ENCODE measurements at regions not wholly inside any gene's neighbourhood (a gene's known extent, or its start where the extent isn't known, plus 50 kb on each side); places are given as distances from the start of the nearest gene placed in this dataset.
A peak's percentile ranks its signal among the peaks of the same experiment; 100 is the strongest.

DNA sequence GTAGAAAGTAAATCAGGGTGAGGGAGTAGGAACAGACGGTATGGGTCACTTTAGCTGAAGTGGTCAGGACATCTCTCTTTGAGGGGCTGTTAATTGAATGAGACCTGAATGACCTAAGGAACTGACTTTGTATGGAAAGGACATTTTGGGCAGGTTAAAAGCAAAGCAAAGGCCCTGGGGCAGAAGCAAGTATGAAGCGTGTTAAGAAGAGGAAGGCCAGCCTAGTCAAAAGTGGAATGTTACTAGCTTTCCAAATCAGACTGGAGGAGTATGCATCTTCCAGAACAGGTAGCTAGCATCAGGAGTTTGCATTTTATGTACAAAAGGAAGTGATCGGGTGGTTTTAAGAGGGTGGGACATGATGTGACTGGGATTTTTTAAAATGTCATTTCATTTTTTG, 70.9 kb upstream of the PCGF5 start:
- DNase-seq: no peak

DNA sequence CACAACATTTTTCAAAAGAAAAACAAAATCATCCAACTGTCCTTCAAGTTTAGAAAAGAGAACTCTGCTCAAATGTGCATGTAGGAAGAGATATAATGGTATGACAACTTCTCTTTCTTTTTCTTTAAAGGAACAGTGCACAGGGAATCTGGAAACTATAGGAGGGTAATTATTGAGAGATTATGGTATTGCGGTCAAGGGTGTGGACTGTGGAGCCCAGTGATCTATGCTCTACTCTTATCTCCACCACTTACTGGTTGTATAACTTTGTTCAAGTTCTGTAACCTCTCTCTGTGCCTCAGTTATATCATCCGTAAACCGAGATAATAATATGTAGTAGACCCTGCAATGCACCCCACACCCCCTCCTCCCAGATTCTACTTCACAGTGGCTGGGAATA, 69.8 kb upstream of the PCGF5 start:
- DNase-seq: no peak

DNA sequence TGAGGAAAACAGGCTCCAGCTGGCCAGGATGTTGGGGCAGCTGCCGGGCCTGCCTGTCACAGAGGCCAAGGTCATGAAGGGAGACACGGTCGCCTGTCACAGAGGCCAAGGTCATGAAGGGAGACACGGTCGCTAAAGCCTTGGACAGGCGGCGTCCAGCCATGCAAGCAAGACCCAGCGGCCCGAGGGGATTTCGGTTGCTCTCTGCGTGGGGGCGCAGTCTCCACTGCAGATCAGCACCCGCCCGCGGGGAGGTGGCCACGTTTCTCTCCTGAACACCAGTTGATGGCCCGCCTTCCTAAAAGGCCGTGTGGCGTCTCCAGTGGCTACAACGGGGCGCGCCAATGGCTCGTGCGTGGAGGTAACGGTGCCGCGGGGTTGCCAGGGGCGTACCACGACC, 67.0 kb upstream of the PCGF5 start:
- DNase-seq: no peak

DNA sequence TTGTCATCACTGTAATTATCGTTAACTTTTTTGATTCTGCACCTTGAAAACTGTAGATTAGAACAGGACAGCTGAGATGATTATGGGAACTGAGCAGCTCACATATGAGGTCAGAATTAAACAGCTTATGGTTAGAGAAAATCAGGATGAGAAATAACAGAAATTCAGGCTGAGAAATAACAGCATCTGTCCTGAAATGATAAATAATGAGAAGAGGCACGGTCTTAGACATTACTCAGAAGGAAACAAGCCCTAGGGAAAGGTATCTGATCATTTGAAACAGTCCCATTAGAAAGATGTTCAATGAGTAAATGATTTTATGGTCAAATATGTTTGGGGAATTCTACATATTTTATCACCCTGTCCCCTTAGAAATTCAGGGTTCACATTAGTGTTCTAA, 65.6 kb upstream of the PCGF5 start:
- DNase-seq: no peak

DNA sequence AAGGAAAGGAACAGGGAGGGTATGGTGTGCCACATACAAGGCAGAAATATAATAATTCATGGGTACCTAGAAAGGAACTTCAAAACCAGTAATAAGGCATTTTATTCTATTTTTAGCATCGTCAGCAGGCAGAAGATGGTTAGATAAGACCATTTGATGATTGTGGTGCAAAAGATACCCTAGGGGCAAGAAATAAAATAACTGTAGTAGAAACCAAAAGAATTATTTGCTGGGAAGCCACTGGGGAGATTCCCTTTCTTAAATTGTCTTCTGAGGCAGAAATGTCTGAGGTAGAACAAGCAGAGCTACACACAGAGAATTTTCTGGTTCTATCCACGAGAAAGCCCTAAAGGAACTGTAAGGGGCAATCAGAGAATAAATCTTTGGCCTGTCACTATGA, 64.3 kb upstream of the PCGF5 start:
- DNase-seq: no peak

DNA sequence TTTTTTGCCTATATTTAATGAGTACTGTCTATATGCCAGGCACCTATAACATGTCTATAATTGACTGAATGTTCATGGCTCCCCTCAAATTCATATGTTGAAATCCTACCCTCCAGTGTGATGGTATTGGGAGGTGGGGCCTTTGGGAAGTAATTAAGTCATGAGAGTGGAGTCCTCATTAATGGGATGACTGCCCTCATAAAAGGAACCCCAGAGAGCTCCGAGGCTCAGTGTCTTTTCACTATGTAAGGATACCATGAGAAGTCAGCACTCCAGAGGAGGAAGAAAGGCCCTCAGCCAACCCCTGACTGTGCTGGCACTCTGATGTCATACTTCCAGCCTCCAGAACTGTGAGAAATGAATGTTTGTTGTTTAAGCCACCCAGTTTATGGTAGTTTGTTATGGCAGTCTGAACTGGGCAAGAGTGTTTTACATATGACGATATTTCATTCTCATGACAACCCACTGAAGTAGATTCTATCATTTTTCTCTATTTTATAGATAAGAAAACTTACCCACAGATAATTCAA, 61.1 kb upstream of the PCGF5 start:
- DNase-seq: no peak

DNA sequence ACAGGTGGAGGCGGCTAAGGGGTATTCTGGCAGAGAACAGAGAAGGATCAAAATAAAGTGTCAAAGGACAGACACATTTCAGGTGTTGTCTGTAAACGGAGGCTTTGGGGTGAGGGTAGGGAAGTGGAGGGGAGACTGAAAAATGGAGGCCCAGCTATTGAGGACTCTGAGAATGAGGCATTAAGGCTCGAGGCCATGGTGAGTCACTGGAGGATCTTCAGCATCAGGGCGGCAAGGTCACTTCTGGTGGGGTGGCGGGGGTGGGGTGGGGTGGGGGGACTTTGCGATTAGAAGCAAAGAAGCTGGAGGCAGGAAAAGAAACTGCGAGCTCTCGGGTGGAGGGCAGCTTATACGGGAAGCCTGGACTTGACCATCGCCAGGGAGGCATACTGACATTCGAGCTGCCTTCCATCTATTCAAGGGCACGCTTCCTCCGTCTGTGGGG, 58.4 kb upstream of the PCGF5 start:
- peak; percentile 7 for DNase-seq

DNA sequence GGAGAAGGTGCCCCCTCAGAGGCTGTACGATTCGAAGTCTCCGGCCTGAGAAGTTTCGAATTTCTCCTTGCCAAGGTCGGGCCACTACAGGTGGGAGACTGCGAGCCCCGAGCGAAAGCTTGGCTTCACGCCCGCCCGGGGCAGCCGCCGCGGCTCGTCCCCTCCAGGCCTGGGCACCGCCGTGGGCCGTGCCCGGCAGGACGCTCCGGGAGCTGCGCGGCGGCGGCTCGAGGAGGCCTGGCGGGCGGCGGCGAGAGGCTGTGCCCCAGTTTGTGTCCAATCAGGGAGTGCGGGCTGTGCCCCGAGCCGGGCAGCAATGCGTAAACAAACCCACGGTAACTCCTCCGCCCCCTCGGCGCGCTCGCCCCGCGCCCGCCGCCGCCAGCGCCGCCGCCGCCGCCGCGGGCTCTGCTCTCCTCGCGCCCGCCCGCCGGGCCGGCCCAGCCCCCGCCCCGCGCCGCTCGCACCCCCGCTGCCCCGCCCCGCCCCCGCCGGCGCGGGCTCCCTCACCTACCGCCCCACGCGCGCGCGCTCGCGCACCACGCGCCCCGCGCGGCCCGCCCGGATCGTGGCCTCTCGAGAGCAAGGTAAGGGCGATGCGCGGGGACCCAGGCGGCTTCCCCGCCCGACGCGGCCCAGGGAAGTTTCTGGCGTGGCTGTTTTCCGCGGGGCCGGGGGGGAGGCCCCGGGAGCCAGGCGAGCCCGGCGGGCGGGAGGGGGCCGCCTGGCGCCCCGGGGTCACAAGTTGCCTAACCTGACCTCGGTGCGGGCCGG, 57.8 kb upstream of the PCGF5 start:
- DNase-seq: peak; percentile 41

DNA sequence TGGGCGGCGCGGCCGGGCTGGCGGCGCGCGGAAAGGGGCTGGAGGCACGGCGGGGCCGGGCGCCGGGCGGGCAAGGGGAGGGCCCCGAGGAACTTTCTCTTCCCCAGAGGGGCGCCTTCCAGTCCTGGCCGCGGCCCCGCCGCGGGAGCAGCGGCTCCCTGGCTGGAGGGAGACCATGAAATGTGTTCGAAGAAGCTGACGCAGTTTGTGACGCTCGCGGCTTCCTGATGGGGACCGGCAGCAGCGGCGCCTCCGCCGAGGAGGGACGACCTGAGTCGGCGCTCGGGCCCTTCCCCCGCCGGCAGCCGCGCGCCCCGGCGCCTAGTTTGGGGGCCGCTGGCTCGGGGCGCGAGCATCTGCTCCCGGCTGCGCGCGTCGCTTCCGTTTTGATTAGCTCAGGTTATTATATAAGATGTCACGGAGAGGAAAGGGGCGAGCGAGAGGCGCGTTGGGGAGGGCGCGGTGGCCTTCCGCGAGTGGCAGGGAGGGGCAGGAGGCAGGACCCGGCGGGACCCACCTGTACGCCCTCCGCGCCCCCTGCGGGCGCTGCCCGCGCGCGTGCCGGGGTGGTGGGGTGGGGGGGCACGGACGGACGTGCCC, 57.1 kb upstream of the PCGF5 start:
- peak; percentile 63 for DNase-seq

DNA sequence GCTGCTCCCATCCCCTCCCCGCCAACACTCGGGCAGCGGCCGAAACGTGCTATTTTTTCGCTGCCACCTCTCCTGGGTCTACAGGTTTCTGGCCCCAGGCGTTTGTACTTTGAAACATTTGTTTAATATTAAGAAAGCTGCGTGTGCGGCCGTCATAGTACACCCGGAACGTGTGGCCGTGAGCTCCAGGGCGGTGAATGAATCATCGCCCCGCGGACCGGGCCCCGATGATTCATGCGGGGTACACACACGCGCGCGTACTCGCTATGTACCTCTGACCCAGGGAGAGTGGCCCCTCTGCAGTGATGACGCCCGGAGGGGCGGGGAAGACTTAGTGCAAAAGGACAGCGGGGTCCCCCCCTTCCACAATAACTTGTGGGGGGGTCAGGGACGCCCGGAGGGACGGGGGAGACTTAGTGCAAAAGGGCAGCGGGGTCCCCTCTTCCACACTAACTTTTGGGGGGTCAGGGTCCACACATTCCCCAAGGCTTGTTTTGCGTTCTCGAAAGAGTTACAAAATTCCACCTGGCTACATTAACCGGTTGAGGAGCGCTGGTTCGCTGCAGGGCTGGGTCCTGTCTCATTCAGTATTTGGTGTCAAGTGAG, 56.5 kb upstream of the PCGF5 start:
- peak; percentile 75 for DNase-seq

DNA sequence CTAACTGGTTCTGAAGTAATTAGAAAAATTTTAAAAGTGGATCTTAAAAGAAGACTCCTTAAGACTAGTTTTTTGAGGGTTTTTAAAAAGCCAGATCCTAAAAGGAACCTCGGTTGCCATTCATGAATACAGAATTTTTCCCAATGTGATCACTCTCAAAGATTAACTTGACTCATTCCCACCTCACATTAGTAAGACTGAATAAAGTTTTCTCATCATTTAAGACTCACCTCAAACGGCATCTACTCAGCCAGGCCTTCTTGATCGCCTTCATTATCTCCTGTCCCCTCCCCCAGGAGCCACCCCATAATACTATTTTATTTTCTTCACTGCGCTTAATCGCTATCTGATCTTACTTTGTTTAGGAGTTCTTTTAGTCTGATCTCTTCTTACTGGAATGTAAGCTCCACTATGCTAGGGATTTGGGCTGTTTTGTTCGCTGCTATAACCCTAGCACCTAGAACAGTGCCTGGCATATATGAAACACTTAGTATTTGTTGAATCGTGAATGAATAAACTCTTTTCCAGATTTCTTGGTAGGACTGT, 55.9 kb upstream of the PCGF5 start:
- peak; percentile 9 for DNase-seq

DNA sequence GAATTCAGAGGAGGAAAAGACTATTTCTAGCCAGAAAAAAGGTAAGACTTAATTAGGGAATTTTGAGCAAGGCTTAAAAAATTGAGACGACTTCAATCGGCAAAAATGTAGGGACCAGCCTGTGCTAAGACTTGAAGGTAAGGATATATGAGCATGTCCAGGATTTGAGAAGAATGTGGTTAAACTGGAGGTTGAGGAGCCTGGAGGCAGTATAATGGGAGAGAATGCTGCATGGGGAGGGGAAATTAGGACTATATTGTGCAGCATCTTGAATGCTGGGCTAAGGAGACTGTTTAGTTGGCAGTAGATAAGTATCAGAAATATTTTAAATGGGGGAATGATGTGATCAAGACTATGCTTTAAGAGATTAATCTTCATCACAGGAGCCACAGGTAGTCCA, 53.1 kb upstream of the PCGF5 start:
- no peak for DNase-seq

DNA sequence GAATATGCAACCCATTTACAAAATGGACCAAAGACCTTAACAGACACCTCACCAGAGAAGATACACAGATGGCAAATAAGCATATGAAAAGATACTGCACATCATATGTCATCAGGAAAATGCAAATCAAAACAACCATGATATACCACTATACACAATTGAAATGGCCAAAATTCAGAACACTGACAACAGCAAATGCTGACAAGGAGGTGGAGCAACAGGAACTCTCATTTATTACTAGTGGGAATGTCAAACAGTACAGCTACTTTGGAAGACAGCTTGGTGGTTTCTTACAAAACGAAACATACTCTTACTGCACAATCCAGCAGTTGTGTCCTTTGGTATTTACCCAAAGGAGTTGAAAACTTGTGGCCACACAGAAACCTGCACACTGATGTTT, 50.0 kb upstream of the PCGF5 start:
- DNase-seq: no peak

Data from fibroblast of skin of right quadriceps (primary cell).